Transverse colon (tissue), 4 donors: ENCODE measurements at regions not wholly inside any gene's neighbourhood (a gene's known extent, or its start where the extent isn't known, plus 50 kb on each side); places are given as distances from the start of the nearest gene placed in this dataset.

Source experiments
- POLR2A ChIP-seq: fragments of 450-650 bp; IDR thresholded peaks from one replicate; pipeline ENCODE4 v1.6.1; 2016; ENCODE audit warnings: antibody characterized with exemption, mild to moderate bottlenecking, moderate library complexity
- POLR2AphosphoS5 ChIP-seq, 3 donors: sonication (generic); formaldehyde crosslinking; IDR thresholded peaks; one replicate each; pipeline ENCODE4 v1.6.1; 2016; ENCODE audit warnings: antibody characterized with exemption in 3 of 3
- TF ChIP-seq, protein P1 (sequence below), 5 experiments: fragments of 200-600 bp in 3 of 5; fragments of 450-650 bp in 2 of 5; sonication (generic) in 3 of 5; IDR thresholded peaks; 1 replicate in 2 of 5; 2 replicates in 3 of 5; pipeline ENCODE4 v1.5.1; 2016 to 2017; ENCODE audit warnings: antibody characterized with exemption in 5 of 5, inconsistent platforms in 3 of 5, mild to moderate bottlenecking in 2 of 5, moderate library complexity in 1 of 5

GRCh38 chr12:58365087-58365390 is 423.7 kb downstream of the ATP23 start:
- TF ChIP-seq POLR2A (no peak), POLR2AphosphoS5 (IDR thresholded peaks at IDR 0.05) (no peak)
- TF ChIP-seq, protein P1, sequence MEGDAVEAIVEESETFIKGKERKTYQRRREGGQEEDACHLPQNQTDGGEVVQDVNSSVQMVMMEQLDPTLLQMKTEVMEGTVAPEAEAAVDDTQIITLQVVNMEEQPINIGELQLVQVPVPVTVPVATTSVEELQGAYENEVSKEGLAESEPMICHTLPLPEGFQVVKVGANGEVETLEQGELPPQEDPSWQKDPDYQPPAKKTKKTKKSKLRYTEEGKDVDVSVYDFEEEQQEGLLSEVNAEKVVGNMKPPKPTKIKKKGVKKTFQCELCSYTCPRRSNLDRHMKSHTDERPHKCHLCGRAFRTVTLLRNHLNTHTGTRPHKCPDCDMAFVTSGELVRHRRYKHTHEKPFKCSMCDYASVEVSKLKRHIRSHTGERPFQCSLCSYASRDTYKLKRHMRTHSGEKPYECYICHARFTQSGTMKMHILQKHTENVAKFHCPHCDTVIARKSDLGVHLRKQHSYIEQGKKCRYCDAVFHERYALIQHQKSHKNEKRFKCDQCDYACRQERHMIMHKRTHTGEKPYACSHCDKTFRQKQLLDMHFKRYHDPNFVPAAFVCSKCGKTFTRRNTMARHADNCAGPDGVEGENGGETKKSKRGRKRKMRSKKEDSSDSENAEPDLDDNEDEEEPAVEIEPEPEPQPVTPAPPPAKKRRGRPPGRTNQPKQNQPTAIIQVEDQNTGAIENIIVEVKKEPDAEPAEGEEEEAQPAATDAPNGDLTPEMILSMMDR (IDR thresholded peaks at IDR 0.05): no peak
